Inflammatory macrophage (primary cell): ENCODE measurements at regions not wholly inside any gene's neighbourhood (a gene's known extent, or its start where the extent isn't known, plus 50 kb on each side); places are given as distances from the start of the nearest gene placed in this dataset.
"Not testable (repeated sequence)": the region's sequence is repeated elsewhere in the genome, so short reads cannot be mapped to it uniquely, and the experiment has no call there.

Source experiments
- DNase-seq, 2 donors: peaks; one replicate each; pipeline ENCODE4 v3.0.0-alpha.2; 2020 to 2022

GRCh38 chr4:126172126-126172525 lies 857.4 kb downstream of the FAT4 start:
- no peak for DNase-seq

- no peak for DNase-seq
Observed at GRCh38 chr4:126174627-126175026, 859.9 kb downstream of the FAT4 start.

- DNase-seq, result no peak
Observed at GRCh38 chr4:126180642-126181041, 865.9 kb downstream of the FAT4 start.

GRCh38 chr4:126182336-126182735 lies 867.6 kb downstream of the FAT4 start:
- no peak for DNase-seq

- no peak for DNase-seq
Observed at GRCh38 chr4:126182786-126183185, 868.0 kb downstream of the FAT4 start.

GRCh38 chr4:126183206-126183605 lies 868.5 kb downstream of the FAT4 start:
- DNase-seq, result no peak

- no peak for DNase-seq
Observed at GRCh38 chr4:126191536-126191935, 876.8 kb downstream of the FAT4 start.

GRCh38 chr4:126192506-126192905 lies 877.8 kb downstream of the FAT4 start:
- no peak for DNase-seq

- not testable (repeated sequence) for DNase-seq
Observed at GRCh38 chr4:126201251-126202138, 886.7 kb downstream of the FAT4 start.

- DNase-seq, result no peak
Observed at GRCh38 chr4:126202226-126202625, 887.5 kb downstream of the FAT4 start.

GRCh38 chr4:126207910-126208309 lies 893.2 kb downstream of the FAT4 start:
- DNase-seq, result no peak

- no peak for DNase-seq
Observed at GRCh38 chr4:126209147-126209546, 894.4 kb downstream of the FAT4 start.

GRCh38 chr4:126213996-126214395 lies 899.2 kb downstream of the FAT4 start:
- DNase-seq, result no peak

- no peak for DNase-seq
Observed at GRCh38 chr4:126215759-126216158, 901.0 kb downstream of the FAT4 start.

GRCh38 chr4:126216611-126217010 lies 901.9 kb downstream of the FAT4 start:
- no peak for DNase-seq

GRCh38 chr4:126221282-126221681 lies 906.5 kb downstream of the FAT4 start:
- no peak for DNase-seq

GRCh38 chr4:126221717-126222340 lies 907.1 kb downstream of the FAT4 start:
- DNase-seq, result no peak

- DNase-seq, result no peak
Observed at GRCh38 chr4:126223784-126224407, 909.1 kb downstream of the FAT4 start.

GRCh38 chr4:126227428-126227827 lies 912.7 kb downstream of the FAT4 start:
- DNase-seq, result no peak

- DNase-seq, result no peak
Observed at GRCh38 chr4:126230269-126230668, 915.5 kb downstream of the FAT4 start.

GRCh38 chr4:126233483-126233882 lies 918.7 kb downstream of the FAT4 start:
- no peak for DNase-seq

GRCh38 chr4:126238013-126238412 lies 923.3 kb downstream of the FAT4 start:
- DNase-seq, result no peak

GRCh38 chr4:126241634-126242033 lies 926.9 kb downstream of the FAT4 start:
- no peak for DNase-seq
